ENCODE measurements at regions not wholly inside any gene's neighbourhood (a gene's known extent, or its start where the extent isn't known, plus 50 kb on each side); places are given as distances from the start of the nearest gene placed in this dataset.

- Histone ChIP-seq H3K4me2 (no peak overlapping the region), H3K27ac (ENCODE audit: low read depth in 2 of 2, low read length in 1 of 2) (no peak overlapping the region), H3K27me3 (ENCODE audit: insufficient read depth) (no peaks in the 10 kb centered on the region), H3K79me2 (ENCODE audit: insufficient read depth) (no peaks in the 10 kb centered on the region), H3K9me3 (no peaks in the 10 kb centered on the region), H2AFZ (ENCODE audit: low read depth) (no peak overlapping the region), H3K9me2 (no peaks in the 10 kb centered on the region), H3K36me3 (replicated peaks in 1 of 2; ENCODE audit: control insufficient read depth in 1 of 2, insufficient read depth in 2 of 2, low read length in 1 of 2) (no peaks in the 10 kb centered on the region), H3K9ac (no peak overlapping the region), H3F3A (replicated peaks; ENCODE audit: insufficient read depth) (no peaks in the 10 kb centered on the region), H4K20me1 (ENCODE audit: insufficient read depth) (no peaks in the 10 kb centered on the region), H3K4me3 (ENCODE audit: low read depth in 2 of 2, low read length in 1 of 2) (no peak overlapping the region), H3K4me1 (ENCODE audit: control insufficient read depth in 1 of 2, insufficient read depth in 2 of 2, low read depth in 1 of 2, low read length in 1 of 2) (peaks cover 0 to 21% of the 10 kb centered on the region in 2 experiments; a peak in 1 of 4 replicates)
- TF ChIP-seq USF1 (IDR thresholded peaks at IDR 0.05; ENCODE audit: borderline replicate concordance, low read depth) (no peak), JUND (IDR thresholded peaks at IDR 0.05) (no peak), REST (IDR thresholded peaks at IDR 0.05; ENCODE audit: low read depth, low read length) (no peak), GATA2 (CRISPR knock-in tag; IDR thresholded peaks at IDR 0.05) (no peak), NFIC (IDR thresholded peaks at IDR 0.05; ENCODE audit: borderline replicate concordance) (no peak), FOSL2 (IDR thresholded peaks at IDR 0.05; ENCODE audit: borderline replicate concordance, low read depth) (no peak), MAX (IDR thresholded peaks at IDR 0.05; ENCODE audit: low read depth) (no peak), ZBTB33 (IDR thresholded peaks at IDR 0.05; ENCODE audit: borderline replicate concordance, low read depth) (no peak), SMC3 (IDR thresholded peaks at IDR 0.05; ENCODE audit: low read depth, low read length) (no peak), IRF3 (IDR thresholded peaks at IDR 0.05; ENCODE audit: low read depth, low read length) (no peak), TAF1 (IDR thresholded peaks at IDR 0.05; ENCODE audit: borderline replicate concordance, low read depth, low read length) (no peak), MXI1 (IDR thresholded peaks at IDR 0.05; ENCODE audit: low read depth, low read length) (no peak), EP300 (IDR thresholded peaks at IDR 0.05; ENCODE audit: borderline replicate concordance in 1 of 2, low read depth in 1 of 2, low read length in 1 of 2) (no peak), YY1 (IDR thresholded peaks at IDR 0.05; ENCODE audit: low read depth) (no peak), TCF12 (IDR thresholded peaks at IDR 0.05) (no peak)
- POLR2A ChIA-PET: no interaction called here
- DNase-seq: no peak
- WGBS (ENCODE audit: low lambda C conversion rate): 56% methylated on average over 7 of the region's 7 CpGs
- CTCF ChIA-PET: interaction anchor here (1.0 kb wide), 1 partner anchor 232 kb away, joined by 3 read pairs; no protein-coding TSS in a partner anchor
Observed at GRCh38 chr14:101002738-101003137, 99.2 kb upstream of the RTL1 start.

Data from SK-N-SH (cell line).